GM18502 (cell line): ENCODE measurements at regions not wholly inside any gene's neighbourhood (a gene's known extent, or its start where the extent isn't known, plus 50 kb on each side); places are given as distances from the start of the nearest gene placed in this dataset.
"Not testable (repeated sequence)": the region's sequence is repeated elsewhere in the genome, so short reads cannot be mapped to it uniquely, and the experiment has no call there.

Experiments
- ATAC-seq: cut with Tn5 transposase; IDR thresholded peaks from one replicate; pipeline ENCODE4 v1.9.1; 2021; ENCODE audit warnings: mild to moderate bottlenecking; ENCODE audit not compliant: unreplicated experiment, poor library complexity

- no peak for ATAC-seq
Measured at GRCh38 chr10:124159153-124159552, 65.8 kb upstream of the CHST15 start.

GRCh38 chr10:124158592-124158991, 65.2 kb upstream of the CHST15 start:
- ATAC-seq, result no peak

GRCh38 chr10:124157271-124157681, 63.9 kb upstream of the CHST15 start:
- no peak for ATAC-seq

- ATAC-seq, result no peak
Measured at GRCh38 chr10:124156524-124157260, 63.3 kb upstream of the CHST15 start.

GRCh38 chr10:124155781-124156435, 62.5 kb upstream of the CHST15 start:
- no peak for ATAC-seq

- peak; percentile 84 for ATAC-seq
Measured at GRCh38 chr10:124153023-124153826, 59.8 kb upstream of the CHST15 start.

- peak; percentile 9 for ATAC-seq
Measured at GRCh38 chr10:124152139-124153022, 59.0 kb upstream of the CHST15 start.

GRCh38 chr10:124151466-124152095, 58.2 kb upstream of the CHST15 start:
- ATAC-seq, result no peak

GRCh38 chr10:124150807-124151417, 57.5 kb upstream of the CHST15 start:
- no peak for ATAC-seq

- no peak for ATAC-seq
Measured at GRCh38 chr10:124150189-124150806, 56.9 kb upstream of the CHST15 start.

GRCh38 chr10:124149189-124150042, 56.0 kb upstream of the CHST15 start:
- ATAC-seq, result no peak

GRCh38 chr10:124148509-124149188, 55.3 kb upstream of the CHST15 start:
- not testable (repeated sequence) for ATAC-seq

GRCh38 chr10:124146483-124146882, 53.1 kb upstream of the CHST15 start:
- no peak for ATAC-seq

GRCh38 chr10:124145109-124145870, 51.9 kb upstream of the CHST15 start:
- no peak for ATAC-seq

GRCh38 chr10:124144536-124144935, 51.1 kb upstream of the CHST15 start:
- no peak for ATAC-seq

GRCh38 chr10:124143721-124144120, 50.3 kb upstream of the CHST15 start:
- ATAC-seq, result no peak
